GM19328 (cell line): ENCODE measurements at regions not wholly inside any gene's neighbourhood (a gene's known extent, or its start where the extent isn't known, plus 50 kb on each side); places are given as distances from the start of the nearest gene placed in this dataset.

Source experiments
- ATAC-seq: cut with Tn5 transposase; IDR thresholded peaks from one replicate; pipeline ENCODE4 v1.9.1; 2021; ENCODE audit warnings: mild to moderate bottlenecking, moderate library complexity; ENCODE audit not compliant: unreplicated experiment

- no peak for ATAC-seq
These were observed 157.4 kb downstream of the HS3ST1 start for GRCh38 chr4:11271263-11271662.

GRCh38 chr4:11268149-11268548 is 160.5 kb downstream of the HS3ST1 start:
- ATAC-seq, result no peak

GRCh38 chr4:11264841-11265240 is 163.9 kb downstream of the HS3ST1 start:
- no peak for ATAC-seq

GRCh38 chr4:11264346-11264745 is 164.3 kb downstream of the HS3ST1 start:
- no peak for ATAC-seq

GRCh38 chr4:11263208-11263607 is 165.5 kb downstream of the HS3ST1 start:
- no peak for ATAC-seq

- ATAC-seq, result no peak
These were observed 167.4 kb downstream of the HS3ST1 start for GRCh38 chr4:11261066-11261850.

GRCh38 chr4:11259837-11260236 is 168.9 kb downstream of the HS3ST1 start:
- no peak for ATAC-seq

- no peak for ATAC-seq
These were observed 176.5 kb downstream of the HS3ST1 start for GRCh38 chr4:11252149-11252548.

- ATAC-seq, result no peak
These were observed 178.2 kb downstream of the HS3ST1 start for GRCh38 chr4:11250510-11250909.

- no peak for ATAC-seq
These were observed 196.7 kb downstream of the HS3ST1 start for GRCh38 chr4:11232015-11232414.

GRCh38 chr4:11230866-11231265 is 197.8 kb downstream of the HS3ST1 start:
- no peak for ATAC-seq

- no peak for ATAC-seq
These were observed 200.2 kb downstream of the HS3ST1 start for GRCh38 chr4:11228530-11228929.

- ATAC-seq, result no peak
These were observed 205.4 kb downstream of the HS3ST1 start for GRCh38 chr4:11223311-11223710.

GRCh38 chr4:11218692-11219091 is 210.0 kb downstream of the HS3ST1 start:
- ATAC-seq, result no peak

- no peak for ATAC-seq
These were observed 212.2 kb downstream of the HS3ST1 start for GRCh38 chr4:11216520-11216919.

- ATAC-seq, result no peak
These were observed 214.4 kb downstream of the HS3ST1 start for GRCh38 chr4:11214281-11214680.

GRCh38 chr4:11209826-11210225 is 218.9 kb downstream of the HS3ST1 start:
- ATAC-seq, result no peak

- ATAC-seq, result no peak
These were observed 227.4 kb downstream of the HS3ST1 start for GRCh38 chr4:11201256-11201655.

- no peak for ATAC-seq
These were observed 230.0 kb downstream of the HS3ST1 start for GRCh38 chr4:11198516-11199305.

GRCh38 chr4:11197631-11198341 is 230.9 kb downstream of the HS3ST1 start:
- ATAC-seq, result no peak

GRCh38 chr4:11196927-11197522 is 231.7 kb downstream of the HS3ST1 start:
- ATAC-seq, result no peak
